Limb (tissue), 2 donors: ENCODE measurements at regions not wholly inside any gene's neighbourhood (a gene's known extent, or its start where the extent isn't known, plus 50 kb on each side); places are given as distances from the start of the nearest gene placed in this dataset.
A peak's percentile ranks its signal among the peaks of the same experiment; 100 is the strongest.
"Not testable (repeated sequence)": the region's sequence is repeated elsewhere in the genome, so short reads cannot be mapped to it uniquely, and the experiment has no call there.

Experiments
- DNase-seq, 2 donors: peaks; one replicate each; pipeline ENCODE4 v3.0.0-alpha.2; 2016; ENCODE audit errors: extremely low spot score in 2 of 2

GRCh38 chr6:62819640-62820039 is 391.6 kb upstream of the FKBP1C start:
- no peak for DNase-seq

- DNase-seq = no peak
Observed at GRCh38 chr6:62808565-62809293, 402.5 kb upstream of the FKBP1C start.

GRCh38 chr6:62805431-62805830 is 405.8 kb upstream of the FKBP1C start:
- no peak for DNase-seq

GRCh38 chr6:62803094-62803493 is 408.2 kb upstream of the FKBP1C start:
- DNase-seq = no peak

GRCh38 chr6:62797190-62797589 is 414.1 kb upstream of the FKBP1C start:
- DNase-seq = no peak

- DNase-seq = peak in 1 of 2 donors; percentile 18
Observed at GRCh38 chr6:62775427-62776022, 435.7 kb upstream of the FKBP1C start.

- not testable (repeated sequence) for DNase-seq
Observed at GRCh38 chr6:62766174-62766573, 445.1 kb upstream of the FKBP1C start.

GRCh38 chr6:62764841-62765240 is 446.4 kb upstream of the FKBP1C start:
- no peak for DNase-seq

GRCh38 chr6:62763125-62763912 is 447.9 kb upstream of the FKBP1C start:
- DNase-seq = no peak

- peak in 1 of 2 donors; percentile 6 for DNase-seq
Observed at GRCh38 chr6:62746968-62747367, 460.9 kb upstream of the KHDRBS2 start.

GRCh38 chr6:62746161-62746560 is 460.1 kb upstream of the KHDRBS2 start:
- no peak for DNase-seq

- no peak for DNase-seq
Observed at GRCh38 chr6:62740596-62740995, 454.6 kb upstream of the KHDRBS2 start.

- no peak for DNase-seq
Observed at GRCh38 chr6:62740171-62740570, 454.1 kb upstream of the KHDRBS2 start.

GRCh38 chr6:62737792-62738191 is 451.8 kb upstream of the KHDRBS2 start:
- no peak for DNase-seq

GRCh38 chr6:62721408-62721807 is 435.4 kb upstream of the KHDRBS2 start:
- no peak for DNase-seq

- DNase-seq = no peak
Observed at GRCh38 chr6:62716719-62717118, 430.7 kb upstream of the KHDRBS2 start.

GRCh38 chr6:62714112-62714511 is 428.1 kb upstream of the KHDRBS2 start:
- no peak for DNase-seq

- no peak for DNase-seq
Observed at GRCh38 chr6:62711750-62712149, 425.7 kb upstream of the KHDRBS2 start.

GRCh38 chr6:62707914-62708313 is 421.9 kb upstream of the KHDRBS2 start:
- no peak for DNase-seq

- DNase-seq = no peak
Observed at GRCh38 chr6:62707156-62707555, 421.1 kb upstream of the KHDRBS2 start.

GRCh38 chr6:62683063-62683462 is 397.0 kb upstream of the KHDRBS2 start:
- no peak for DNase-seq

GRCh38 chr6:62681108-62681507 is 395.1 kb upstream of the KHDRBS2 start:
- DNase-seq = no peak
